H1 (cell line): ENCODE measurements at regions not wholly inside any gene's neighbourhood (a gene's known extent, or its start where the extent isn't known, plus 50 kb on each side); places are given as distances from the start of the nearest gene placed in this dataset.

Source experiments
- EZH2 ChIP-seq: fragments of 200-600 bp; sonication (generic); IDR thresholded peaks from 2 replicates; pipeline ENCODE4 v1.7.1; 2012; ENCODE audit warnings: low read depth, mild to moderate bottlenecking, moderate library complexity, low read length, inconsistent platforms; ENCODE audit not compliant: severe bottlenecking

DNA sequence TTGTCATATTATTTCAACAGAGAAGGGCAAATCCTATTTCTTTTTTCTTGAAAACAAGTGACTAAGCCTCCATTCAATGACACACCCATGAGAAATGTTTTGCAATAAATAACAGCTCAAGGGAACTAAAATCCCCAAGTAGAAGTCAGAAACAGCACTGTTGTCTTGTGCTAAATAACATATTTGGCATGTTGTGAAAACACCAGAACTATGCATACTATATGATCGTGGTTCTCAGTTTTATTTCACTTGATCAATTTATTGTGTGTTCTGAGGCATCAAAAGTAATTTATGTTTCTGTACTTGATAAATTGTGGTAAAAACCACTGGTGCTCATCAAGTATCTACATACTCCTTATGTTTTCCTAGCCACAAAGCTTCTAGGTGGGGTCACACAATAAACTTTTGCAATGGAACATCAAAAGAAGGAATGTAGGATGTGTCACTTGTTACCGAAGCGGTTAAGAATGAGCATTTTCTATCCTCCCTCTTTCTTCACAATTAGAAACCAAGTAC lies 691.7 kb upstream of the CBLB start (continued):
- TF ChIP-seq EZH2, result no peak
